H9 (cell line): ENCODE measurements at regions not wholly inside any gene's neighbourhood (a gene's known extent, or its start where the extent isn't known, plus 50 kb on each side); places are given as distances from the start of the nearest gene placed in this dataset.

Source experiments
- DNase-seq: peaks from one replicate; pipeline ENCODE4 v3.0.0-alpha.2; 2017
- H2AFZ ChIP-seq: one replicate; pipeline ENCODE4 v1.6.1; 2013; ENCODE audit warnings: mild to moderate bottlenecking, low read length, control low read depth, moderate library complexity
- H2AK5ac ChIP-seq: 2 replicates; pipeline ENCODE4 v1.6.1; 2013; ENCODE audit warnings: low read length, control low read depth, mixed read lengths; ENCODE audit not compliant: insufficient read length
- H2BK120ac ChIP-seq: one replicate; pipeline ENCODE4 v1.6.1; 2013; ENCODE audit warnings: low read depth, mild to moderate bottlenecking, low read length, control low read depth, inconsistent platforms; ENCODE audit not compliant: poor library complexity, severe bottlenecking
- H2BK12ac ChIP-seq: 2 replicates; pipeline ENCODE4 v1.6.1; 2013; ENCODE audit warnings: low read length, control low read depth, mixed read lengths, low read depth; ENCODE audit not compliant: insufficient read length
- H2BK15ac ChIP-seq: 2 replicates; pipeline ENCODE4 v1.6.1; 2013; ENCODE audit warnings: low read depth, low read length, control low read depth
- H2BK20ac ChIP-seq: one replicate; pipeline ENCODE4 v1.6.1; 2013; ENCODE audit warnings: low read depth, mild to moderate bottlenecking, low read length, control low read depth, inconsistent platforms; ENCODE audit not compliant: poor library complexity, severe bottlenecking
- H2BK5ac ChIP-seq: 2 replicates; pipeline ENCODE4 v1.6.1; 2013; ENCODE audit warnings: low read length, control low read depth, mixed read lengths; ENCODE audit not compliant: insufficient read length
- H3K14ac ChIP-seq: 2 replicates; pipeline ENCODE4 v1.6.1; 2013; ENCODE audit warnings: low read length, control low read depth; ENCODE audit not compliant: insufficient read depth
- H3K18ac ChIP-seq: 2 replicates; pipeline ENCODE4 v1.6.1; 2013; ENCODE audit warnings: low read depth, mild to moderate bottlenecking, mixed read lengths, low read length, control low read depth; ENCODE audit not compliant: insufficient read length
- H3K23ac ChIP-seq: 2 replicates; pipeline ENCODE4 v1.6.1; 2013; ENCODE audit warnings: low read length, control low read depth, mixed read lengths, low read depth; ENCODE audit not compliant: insufficient read length
- H3K23me2 ChIP-seq: 2 replicates; pipeline ENCODE4 v1.6.1; 2013; ENCODE audit warnings: low read depth, mild to moderate bottlenecking, mixed read lengths, low read length, control low read depth; ENCODE audit not compliant: insufficient read length, poor library complexity, severe bottlenecking
- H3K27ac ChIP-seq: 2 replicates; pipeline ENCODE4 v1.5.1; 2013; ENCODE audit warnings: low read length, control low read depth, mixed read lengths, low read depth; ENCODE audit not compliant: insufficient read length
- H3K27me3 ChIP-seq: 2 replicates; pipeline ENCODE4 v1.6.1; 2013; ENCODE audit warnings: low read length, control low read depth, inconsistent platforms; ENCODE audit not compliant: insufficient read depth
- H3K4ac ChIP-seq: 2 replicates; pipeline ENCODE4 v1.6.1; 2013; ENCODE audit warnings: low read depth, mild to moderate bottlenecking, control low read depth, inconsistent platforms, low read length, moderate library complexity
- H3K4me1 ChIP-seq: 2 replicates; pipeline ENCODE4 v1.6.1; 2013; ENCODE audit warnings: low read length, control low read depth, inconsistent platforms; ENCODE audit not compliant: insufficient read depth
- H3K4me2 ChIP-seq: 2 replicates; pipeline ENCODE4 v1.6.1; 2013; ENCODE audit warnings: low read length, control low read depth, mixed read lengths; ENCODE audit not compliant: insufficient read length, insufficient read depth
- H3K56ac ChIP-seq: 2 replicates; pipeline ENCODE4 v1.6.1; 2013; ENCODE audit warnings: low read depth, mild to moderate bottlenecking, mixed read lengths, low read length, control low read depth; ENCODE audit not compliant: insufficient read length
- H3K79me1 ChIP-seq: 2 replicates; pipeline ENCODE4 v1.6.1; 2013; ENCODE audit warnings: low read depth, mild to moderate bottlenecking, moderate library complexity, low read length, control low read depth, inconsistent platforms; ENCODE audit not compliant: insufficient read depth, poor library complexity, severe bottlenecking
- H3K79me2 ChIP-seq: 2 replicates; pipeline ENCODE4 v1.6.1; 2013; ENCODE audit warnings: low read length, control low read depth, inconsistent platforms; ENCODE audit not compliant: insufficient read depth
- H3K9ac ChIP-seq: 2 replicates; pipeline ENCODE4 v1.6.1; 2013; ENCODE audit warnings: low read length, control low read depth, mixed read lengths; ENCODE audit not compliant: insufficient read length; ENCODE audit errors: extremely low read depth
- H3K9me3 ChIP-seq: one replicate; pipeline ENCODE4 v1.6.1; 2013; ENCODE audit warnings: low read depth, low read length, inconsistent platforms; ENCODE audit not compliant: control insufficient read depth
- H3T11ph ChIP-seq: one replicate; pipeline ENCODE4 v1.6.1; 2013; ENCODE audit warnings: mild to moderate bottlenecking, low read length, control low read depth, inconsistent platforms
- H4K20me1 ChIP-seq: one replicate; pipeline ENCODE4 v1.6.1; 2013; ENCODE audit not compliant: control insufficient read depth, insufficient read length, insufficient read depth
- H4K5ac ChIP-seq: 2 replicates; pipeline ENCODE4 v1.6.1; 2013; ENCODE audit warnings: low read depth, mild to moderate bottlenecking, mixed read lengths, low read length, control low read depth; ENCODE audit not compliant: insufficient read length
- H4K8ac ChIP-seq: replicated peaks from 2 replicates; pipeline ENCODE4 v1.6.1; 2013; ENCODE audit warnings: low read length, control low read depth, mixed read lengths, low read depth; ENCODE audit not compliant: insufficient read length
- H4K91ac ChIP-seq: 2 replicates; pipeline ENCODE4 v1.6.1; 2013; ENCODE audit warnings: low read depth, mild to moderate bottlenecking, moderate library complexity, mixed read lengths, low read length, control low read depth; ENCODE audit not compliant: insufficient read length
- H3K27ac Mint-ChIP-seq, 3 experiments: 2 replicates in 2 of 3; 3 replicates in 1 of 3; pipeline ENCODE4 v1.8.0; 2020 to 2021; ENCODE audit warnings: mixed read lengths in 3 of 3, mild to moderate bottlenecking in 1 of 3, moderate library complexity in 1 of 3
- H3K27me3 Mint-ChIP-seq: 2 replicates; pipeline ENCODE4 v1.8.0; 2021; ENCODE audit warnings: low read depth, mild to moderate bottlenecking, moderate library complexity, mixed read lengths
- H3K36me3 Mint-ChIP-seq, 3 experiments: 2 replicates in 2 of 3; 3 replicates in 1 of 3; pipeline ENCODE4 v1.8.0; 2020 to 2021; ENCODE audit warnings: low read depth in 3 of 3, mixed read lengths in 3 of 3; ENCODE audit not compliant: insufficient read depth in 1 of 3
- H3K4me1 Mint-ChIP-seq, 2 experiments: 2 replicates each; pipeline ENCODE4 v1.8.0; 2020; ENCODE audit warnings: mixed read lengths in 2 of 2
- H3K4me3 Mint-ChIP-seq, 2 experiments: 2 replicates in 1 of 2; 3 replicates in 1 of 2; pipeline ENCODE4 v1.8.0; 2020 to 2021; ENCODE audit warnings: mild to moderate bottlenecking in 2 of 2, mixed read lengths in 2 of 2, moderate library complexity in 1 of 2
- H3K9me3 Mint-ChIP-seq, 2 experiments: 2 replicates in 1 of 2; 3 replicates in 1 of 2; pipeline ENCODE4 v1.8.0; 2020; ENCODE audit warnings: mild to moderate bottlenecking in 2 of 2, mixed read lengths in 2 of 2, moderate library complexity in 1 of 2
- TF ChIP-seq, protein P1 (sequence below): fragments of 200-600 bp; sonication (generic); conservative IDR thresholded peaks from 3 replicates; pipeline ENCODE4 v1.8.0; 2021; ENCODE audit warnings: antibody characterized with exemption, mild to moderate bottlenecking

DNA sequence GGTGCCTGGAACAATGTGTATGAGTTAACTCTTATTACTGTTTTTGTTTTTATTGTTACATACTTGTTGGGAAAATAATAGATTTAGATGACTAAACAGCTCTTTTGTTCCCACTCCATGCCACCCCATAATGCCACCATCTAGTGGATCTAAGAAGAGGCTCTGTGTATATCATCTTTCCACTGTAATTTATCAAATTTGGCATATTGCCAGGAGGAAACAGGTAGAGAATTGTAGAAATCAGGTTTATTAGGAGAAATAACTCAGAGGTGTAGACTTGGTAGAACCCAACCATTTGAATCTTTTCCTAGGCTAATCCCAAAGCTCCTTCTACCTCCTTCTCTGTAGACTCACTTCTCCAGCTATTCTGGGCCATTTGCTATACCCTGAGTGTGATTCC lies 150.6 kb downstream of the GATB start:
- no peak overlapping the region for H3K56ac ChIP-seq
- no peaks in the 10 kb centered on the region for H3K9me3 Mint-ChIP-seq
- H3K27ac Mint-ChIP-seq = no peak overlapping the region
- H3K9ac ChIP-seq = no peak overlapping the region
- H2AFZ ChIP-seq = no peak overlapping the region
- H4K5ac ChIP-seq = no peak overlapping the region
- H3K27me3 ChIP-seq = no peaks in the 10 kb centered on the region
- no peak overlapping the region for H3K18ac ChIP-seq
- no peak overlapping the region for H2AK5ac ChIP-seq
- no peaks in the 10 kb centered on the region for H3K79me1 ChIP-seq
- no peak overlapping the region for H3K14ac ChIP-seq
- H3K4me1 ChIP-seq = peaks cover 1% of the 10 kb centered on the region; the same call in 1 of the 2 replicates
- no peak overlapping the region for H3K4me3 Mint-ChIP-seq
- no peak overlapping the region for H3K4ac ChIP-seq
- no peaks in the 10 kb centered on the region for H3K27me3 Mint-ChIP-seq
- no peaks in the 10 kb centered on the region for H3K23me2 ChIP-seq
- H2BK120ac ChIP-seq = no peak overlapping the region
- H3K27ac ChIP-seq = no peak overlapping the region
- H3K23ac ChIP-seq = no peak overlapping the region
- TF ChIP-seq, protein P1, sequence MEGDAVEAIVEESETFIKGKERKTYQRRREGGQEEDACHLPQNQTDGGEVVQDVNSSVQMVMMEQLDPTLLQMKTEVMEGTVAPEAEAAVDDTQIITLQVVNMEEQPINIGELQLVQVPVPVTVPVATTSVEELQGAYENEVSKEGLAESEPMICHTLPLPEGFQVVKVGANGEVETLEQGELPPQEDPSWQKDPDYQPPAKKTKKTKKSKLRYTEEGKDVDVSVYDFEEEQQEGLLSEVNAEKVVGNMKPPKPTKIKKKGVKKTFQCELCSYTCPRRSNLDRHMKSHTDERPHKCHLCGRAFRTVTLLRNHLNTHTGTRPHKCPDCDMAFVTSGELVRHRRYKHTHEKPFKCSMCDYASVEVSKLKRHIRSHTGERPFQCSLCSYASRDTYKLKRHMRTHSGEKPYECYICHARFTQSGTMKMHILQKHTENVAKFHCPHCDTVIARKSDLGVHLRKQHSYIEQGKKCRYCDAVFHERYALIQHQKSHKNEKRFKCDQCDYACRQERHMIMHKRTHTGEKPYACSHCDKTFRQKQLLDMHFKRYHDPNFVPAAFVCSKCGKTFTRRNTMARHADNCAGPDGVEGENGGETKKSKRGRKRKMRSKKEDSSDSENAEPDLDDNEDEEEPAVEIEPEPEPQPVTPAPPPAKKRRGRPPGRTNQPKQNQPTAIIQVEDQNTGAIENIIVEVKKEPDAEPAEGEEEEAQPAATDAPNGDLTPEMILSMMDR = no peak
- H4K20me1 ChIP-seq = no peaks in the 10 kb centered on the region
- H2BK5ac ChIP-seq = no peak overlapping the region
- H3K9me3 ChIP-seq = no peaks in the 10 kb centered on the region
- no peak overlapping the region for H4K8ac ChIP-seq
- H3T11ph ChIP-seq = no peak overlapping the region
- no peak overlapping the region for H2BK20ac ChIP-seq
- H4K91ac ChIP-seq = no peak overlapping the region
- H3K4me1 Mint-ChIP-seq = peaks cover under 1% of the 10 kb centered on the region in 2 experiments
- no peaks in the 10 kb centered on the region for H3K79me2 ChIP-seq
- no peak overlapping the region for H3K4me2 ChIP-seq
- H2BK15ac ChIP-seq = no peak overlapping the region
- H3K36me3 Mint-ChIP-seq = no peaks in the 10 kb centered on the region
- no peak overlapping the region for H2BK12ac ChIP-seq
- DNase-seq = no peak
